DMS79 (cell line): ENCODE measurements at regions not wholly inside any gene's neighbourhood (a gene's known extent, or its start where the extent isn't known, plus 50 kb on each side); places are given as distances from the start of the nearest gene placed in this dataset.
A peak's percentile ranks its signal among the peaks of the same experiment; 100 is the strongest.

ENCODE experiments used
- DNase-seq: peaks from one replicate; lab custom pipeline; 2025; lab: John Stamatoyannopoulos, UW

GRCh38 chr5:118043531-118043930 lies 944.8 kb downstream of the DTWD2 start:
- no peak for DNase-seq

- no peak for DNase-seq
Measured at GRCh38 chr5:118042076-118042475, 946.3 kb downstream of the DTWD2 start.

- DNase-seq: no peak
Measured at GRCh38 chr5:118040496-118040895, 947.9 kb downstream of the DTWD2 start.

- DNase-seq: no peak
Measured at GRCh38 chr5:118033686-118034338, 954.5 kb downstream of the DTWD2 start.

GRCh38 chr5:118029807-118030206 lies 958.5 kb downstream of the DTWD2 start:
- DNase-seq: no peak

GRCh38 chr5:118022062-118022461 lies 966.3 kb downstream of the DTWD2 start:
- DNase-seq: no peak

- no peak for DNase-seq
Measured at GRCh38 chr5:118017536-118017935, 970.8 kb downstream of the DTWD2 start.

GRCh38 chr5:118016396-118016795 lies 972.0 kb downstream of the DTWD2 start:
- no peak for DNase-seq

- no peak for DNase-seq
Measured at GRCh38 chr5:118015511-118015910, 972.8 kb downstream of the DTWD2 start.

GRCh38 chr5:118009741-118010297 lies 978.5 kb downstream of the DTWD2 start:
- no peak for DNase-seq

- no peak for DNase-seq
Measured at GRCh38 chr5:118008779-118009178, 979.6 kb downstream of the DTWD2 start.

GRCh38 chr5:118007262-118007661 lies 981.1 kb downstream of the DTWD2 start:
- no peak for DNase-seq

- DNase-seq: no peak
Measured at GRCh38 chr5:118006219-118006618, 982.1 kb downstream of the DTWD2 start.

GRCh38 chr5:117999939-118000549 lies 988.3 kb downstream of the DTWD2 start:
- DNase-seq: peak; percentile 1

- no peak for DNase-seq
Measured at GRCh38 chr5:117982691-117983090, 1005.7 kb downstream of the DTWD2 start.

GRCh38 chr5:117973785-117974184 lies 1014.6 kb downstream of the DTWD2 start:
- DNase-seq: no peak

- DNase-seq: no peak
Measured at GRCh38 chr5:117955831-117956230, 1032.5 kb downstream of the DTWD2 start.

GRCh38 chr5:117954331-117954730 lies 1034.0 kb downstream of the DTWD2 start:
- no peak for DNase-seq

GRCh38 chr5:117953272-117953671 lies 1035.1 kb downstream of the DTWD2 start:
- DNase-seq: no peak

GRCh38 chr5:117947836-117948235 lies 1040.5 kb downstream of the DTWD2 start:
- DNase-seq: no peak

GRCh38 chr5:117947121-117947520 lies 1041.2 kb downstream of the DTWD2 start:
- DNase-seq: no peak

- DNase-seq: no peak
Measured at GRCh38 chr5:117945258-117945657, 1043.1 kb downstream of the DTWD2 start.

- no peak for DNase-seq
Measured at GRCh38 chr5:117943541-117943940, 1044.8 kb downstream of the DTWD2 start.
